ENCODE measurements at regions not wholly inside any gene's neighbourhood (a gene's known extent, or its start where the extent isn't known, plus 50 kb on each side); places are given as distances from the start of the nearest gene placed in this dataset.

GRCh38 chr3:19792388-19792787 lies 141.6 kb downstream of the EFHB start:
- 0 out of 2 replicates have a peak, but pooled peaks have one; percentile 13 for TF ChIP-seq CTCF (conservative IDR thresholded peaks at IDR 0.05; ENCODE audit: low read length)
- no peak for TF ChIP-seq EZH2phosphoT487 (IDR thresholded peaks at IDR 0.05; ENCODE audit: borderline replicate concordance)
